HCT116 (cell line): ENCODE measurements at regions not wholly inside any gene's neighbourhood (a gene's known extent, or its start where the extent isn't known, plus 50 kb on each side); places are given as distances from the start of the nearest gene placed in this dataset.

Experiments used
- ATAC-seq: fragments of 200-7000 bp; cut with Tn5 transposase; 2 replicates; pipeline ENCODE4 v1.9.1; 2020; ENCODE audit warnings: mild to moderate bottlenecking, moderate library complexity
- BruUV-seq: library from RNA; stranded (reverse); fragments of 400-500 nt; replicated peaks from 2 replicates; lab custom pipeline; 2021; lab: Mats Ljungman, UMichigan
- CTCF ChIA-PET: fragments of 300-600 bp; sonication (Branson Sonifier 250); formaldehyde crosslinking; loops from one replicate; lab custom pipeline; 2021; ENCODE audit warnings: antibody characterized with exemption; lab: Charles Lee
- POLR2A ChIA-PET: fragments of 300-600, 350-600 bp; sonication (Branson Sonifier 250); formaldehyde crosslinking; loops from one replicate; lab custom pipeline; 2021; ENCODE audit warnings: antibody characterized with exemption; lab: Charles Lee
- RAD21 ChIA-PET, 2 experiments: fragments of 300-600 bp; sonication (Branson Sonifier 250); formaldehyde crosslinking; loops; one replicate each; lab custom pipeline; 2023; ENCODE audit warnings: low total read pairs in 2 of 2; ENCODE audit not compliant: uncharacterized antibody in 2 of 2, unreplicated experiment in 2 of 2, low non-redundant PET in 1 of 2; lab: Charles Lee
- DNase-seq: peaks from one replicate; pipeline ENCODE4 v3.0.0-alpha.2; 2010; ENCODE audit warnings: low read depth, low spot score
- H2AFZ ChIP-seq: fragments of 200-600 bp; shearing (Covaris generic), sonication (generic); 2 replicates; pipeline ENCODE4 v1.6.1; 2017; ENCODE audit warnings: low read depth, mixed run types, mixed read lengths, antibody characterized with exemption, low read length; ENCODE audit not compliant: poor library complexity, severe bottlenecking
- H3K27ac ChIP-seq: 2 replicates; pipeline ENCODE4 v1.5.1; 2012; ENCODE audit warnings: low read depth, low read length
- H3K27me3 ChIP-seq: fragments of 200-600 bp; sonication (generic); 2 replicates; pipeline ENCODE4 v1.6.1; 2016; ENCODE audit warnings: mixed run types, low read length, mixed read lengths; ENCODE audit not compliant: insufficient read depth
- H3K36me3 ChIP-seq, 2 experiments: fragments of 200-500 bp in 1 of 2; fragments of 200-600 bp in 1 of 2; sonication (Bioruptor generic) in 1 of 2; sonication (generic) in 1 of 2; 2 replicates each; pipeline versions ENCODE4 v1.5.1 to v1.6.1; 2014 to 2016; ENCODE audit warnings: low read length in 2 of 2, inconsistent platforms in 1 of 2, mixed read lengths in 1 of 2, mixed run types in 1 of 2; ENCODE audit not compliant: insufficient read depth in 2 of 2, control insufficient read depth in 1 of 2
- H3K4me1 ChIP-seq, 2 experiments: fragments of 200-600 bp in 1 of 2; sonication (generic) in 1 of 2; 2 replicates each; pipeline versions ENCODE4 v1.5.1 to v1.6.1; 2012 to 2017; ENCODE audit warnings: low read length in 2 of 2, inconsistent platforms in 1 of 2, mild to moderate bottlenecking in 1 of 2, mixed read lengths in 1 of 2, mixed run types in 1 of 2, moderate library complexity in 1 of 2; ENCODE audit not compliant: insufficient read depth in 2 of 2, control insufficient read depth in 1 of 2
- H3K4me2 ChIP-seq: fragments of 200-600 bp; sonication (generic); 2 replicates; pipeline ENCODE4 v1.6.1; 2017; ENCODE audit warnings: mixed run types, low read length, mixed read lengths
- H3K4me3 ChIP-seq, 2 experiments: fragments of 200-600 bp in 1 of 2; sonication (generic) in 1 of 2; replicated peaks in 1 of 2; 2 replicates each; pipeline ENCODE4 v1.5.1; 2011 to 2016; ENCODE audit warnings: low read length in 2 of 2, control low read depth in 1 of 2, low read depth in 1 of 2, mild to moderate bottlenecking in 1 of 2, mixed read lengths in 1 of 2, mixed run types in 1 of 2
- H3K79me2 ChIP-seq: fragments of 200-600 bp; sonication (generic); 2 replicates; pipeline ENCODE4 v1.6.1; 2017; ENCODE audit warnings: mild to moderate bottlenecking, mixed run types, low read length, moderate library complexity, mixed read lengths; ENCODE audit not compliant: insufficient read depth
- H3K9ac ChIP-seq: fragments of 200-600 bp; sonication (generic); 2 replicates; pipeline ENCODE4 v1.6.1; 2016; ENCODE audit warnings: low read length, mixed read lengths
- H3K9me2 ChIP-seq: fragments of 200-600 bp; sonication (generic), shearing (Covaris generic); 2 replicates; pipeline ENCODE4 v1.6.1; 2017; ENCODE audit warnings: mixed run types, mild to moderate bottlenecking, moderate library complexity; ENCODE audit not compliant: insufficient read depth
- H3K9me3 ChIP-seq, 2 experiments: fragments of 200-500 bp in 1 of 2; fragments of 200-600 bp in 1 of 2; sonication (Bioruptor generic) in 1 of 2; sonication (generic) in 1 of 2; 2 replicates each; pipeline ENCODE4 v1.6.1; 2014 to 2017; ENCODE audit warnings: low read length in 2 of 2, mixed read lengths in 2 of 2, inconsistent platforms in 1 of 2, low read depth in 1 of 2, mild to moderate bottlenecking in 1 of 2, mixed run types in 1 of 2, moderate library complexity in 1 of 2; ENCODE audit not compliant: control insufficient read depth in 1 of 2, insufficient read depth in 1 of 2
- H4K20me1 ChIP-seq: fragments of 200-600 bp; sonication (generic), shearing (Covaris generic); 2 replicates; pipeline ENCODE4 v1.6.1; 2017; ENCODE audit warnings: mixed run types, mild to moderate bottlenecking, moderate library complexity; ENCODE audit not compliant: insufficient read depth
- CEBPB ChIP-seq: IDR thresholded peaks from 2 replicates; pipeline ENCODE4 v1.6.1; 2012; ENCODE audit warnings: low read depth
- EGR1 ChIP-seq: IDR thresholded peaks from 2 replicates; pipeline ENCODE4 v1.6.1; 2012; ENCODE audit warnings: low read depth
- EZH2 ChIP-seq: fragments of 200-600 bp; sonication (generic); IDR thresholded peaks from 2 replicates; pipeline ENCODE4 v1.6.1; 2017; ENCODE audit warnings: antibody characterized with exemption, mixed run types
- EZH2phosphoT487 ChIP-seq: fragments of 200-600 bp; IDR thresholded peaks from 2 replicates; pipeline ENCODE4 v1.6.1; 2018; ENCODE audit warnings: antibody characterized with exemption, borderline replicate concordance
- FOSL1 ChIP-seq: IDR thresholded peaks from 2 replicates; pipeline ENCODE4 v1.6.1; 2012; ENCODE audit warnings: low read depth
- JUND ChIP-seq: IDR thresholded peaks from 2 replicates; pipeline ENCODE4 v1.6.1; 2012
- POLR2A ChIP-seq: IDR thresholded peaks from 2 replicates; pipeline ENCODE4 v1.7.0; 2011; ENCODE audit warnings: borderline replicate concordance; ENCODE audit not compliant: insufficient read depth, insufficient read length; ENCODE audit errors: extremely low read depth
- SP1 ChIP-seq: IDR thresholded peaks from 2 replicates; pipeline ENCODE4 v1.6.1; 2012; ENCODE audit warnings: low read depth
- SRF ChIP-seq: IDR thresholded peaks from 2 replicates; pipeline ENCODE4 v1.6.1; 2012; ENCODE audit warnings: low read depth
- TCF7L2 ChIP-seq: IDR thresholded peaks from 2 replicates; pipeline ENCODE4 v1.7.0; 2011; ENCODE audit warnings: borderline replicate concordance, inconsistent platforms; ENCODE audit not compliant: insufficient read depth, insufficient read length; ENCODE audit errors: extremely low read depth
- ZFX ChIP-seq: fragments of 450-650 bp; IDR thresholded peaks from 2 replicates; pipeline ENCODE4 v1.6.1; 2017
- intact Hi-C: fragments of 100-400 bp; cut with micrococcal nuclease; formaldehyde crosslinking; loops from 2 replicates; pipeline ENCODE4 v1.10.0; 2022
- TF ChIP-seq, protein P1 (sequence below): IDR thresholded peaks from 2 replicates; pipeline ENCODE4 v1.6.1; 2011; ENCODE audit warnings: mild to moderate bottlenecking, low read length, moderate library complexity; ENCODE audit not compliant: insufficient replicate concordance; ENCODE audit errors: extremely low read depth

DNA sequence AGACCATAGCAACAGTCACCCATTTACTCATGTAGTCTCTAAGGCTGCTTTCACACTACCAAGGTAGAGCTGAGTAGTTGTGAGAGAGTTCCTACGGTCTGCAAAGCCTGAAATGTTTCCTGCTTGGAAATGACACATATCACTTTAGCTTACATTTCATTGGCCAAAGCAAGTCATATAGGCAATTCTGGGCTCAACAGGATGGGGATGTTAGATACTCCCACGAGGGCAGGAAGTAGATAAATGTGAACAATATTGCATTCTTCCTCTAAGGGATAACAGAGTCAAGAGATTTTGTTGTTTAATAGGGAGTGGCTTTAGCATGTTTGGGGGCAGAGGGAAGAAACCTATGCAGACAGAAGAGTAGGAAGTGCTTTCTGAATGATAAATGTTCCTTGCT lies 355.6 kb upstream of the THRB start (continued):
- TF ChIP-seq EGR1: no peak
- no peak for TF ChIP-seq JUND
- TF ChIP-seq SP1: no peak
- TF ChIP-seq CEBPB: no peak
- no peak for TF ChIP-seq EZH2
- TF ChIP-seq TCF7L2: no peak
- TF ChIP-seq SRF: no peak

DNA sequence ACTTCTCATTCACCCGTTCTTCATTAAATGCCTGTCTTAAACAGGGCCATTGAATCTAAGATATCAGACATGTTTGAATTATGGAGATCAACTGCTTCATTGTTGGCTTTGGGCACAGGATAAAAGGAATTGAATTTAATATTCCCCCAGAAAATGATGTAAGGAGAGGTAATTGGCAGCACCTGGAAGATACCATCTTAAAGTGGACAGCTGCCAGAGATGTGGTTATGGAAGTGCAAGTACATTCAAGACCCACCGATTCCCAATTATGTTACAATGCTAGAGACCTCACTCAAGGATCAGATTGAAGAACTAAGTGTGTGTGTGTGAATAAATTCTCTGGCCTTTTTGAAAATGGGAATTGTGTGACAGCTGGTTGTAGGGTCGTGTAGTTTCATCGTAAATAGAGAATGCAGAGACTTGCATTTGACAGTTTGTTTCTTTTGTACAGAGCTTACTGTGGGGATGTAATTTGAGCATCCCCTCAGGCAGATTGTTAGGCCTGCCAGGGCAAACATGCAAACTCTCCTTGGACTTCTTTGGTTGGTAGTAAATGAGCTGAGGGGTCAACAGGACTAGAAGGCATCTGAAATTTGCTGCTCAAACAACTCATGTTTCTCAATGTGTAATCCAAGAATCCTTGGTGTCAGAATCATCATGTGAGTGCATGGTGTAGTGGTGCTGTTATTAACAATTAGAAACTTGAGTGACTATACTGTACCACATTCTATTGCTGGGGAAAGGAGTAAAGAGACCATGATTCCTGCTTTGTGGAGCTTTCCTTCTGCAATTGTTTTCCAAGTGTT lies 359.2 kb upstream of the THRB start:
- TF ChIP-seq POLR2A (no peak), FOSL1 (no peak), TCF7L2 (no peak), ZFX (no peak), EZH2phosphoT487 (no peak)
- TF ChIP-seq, protein P1, sequence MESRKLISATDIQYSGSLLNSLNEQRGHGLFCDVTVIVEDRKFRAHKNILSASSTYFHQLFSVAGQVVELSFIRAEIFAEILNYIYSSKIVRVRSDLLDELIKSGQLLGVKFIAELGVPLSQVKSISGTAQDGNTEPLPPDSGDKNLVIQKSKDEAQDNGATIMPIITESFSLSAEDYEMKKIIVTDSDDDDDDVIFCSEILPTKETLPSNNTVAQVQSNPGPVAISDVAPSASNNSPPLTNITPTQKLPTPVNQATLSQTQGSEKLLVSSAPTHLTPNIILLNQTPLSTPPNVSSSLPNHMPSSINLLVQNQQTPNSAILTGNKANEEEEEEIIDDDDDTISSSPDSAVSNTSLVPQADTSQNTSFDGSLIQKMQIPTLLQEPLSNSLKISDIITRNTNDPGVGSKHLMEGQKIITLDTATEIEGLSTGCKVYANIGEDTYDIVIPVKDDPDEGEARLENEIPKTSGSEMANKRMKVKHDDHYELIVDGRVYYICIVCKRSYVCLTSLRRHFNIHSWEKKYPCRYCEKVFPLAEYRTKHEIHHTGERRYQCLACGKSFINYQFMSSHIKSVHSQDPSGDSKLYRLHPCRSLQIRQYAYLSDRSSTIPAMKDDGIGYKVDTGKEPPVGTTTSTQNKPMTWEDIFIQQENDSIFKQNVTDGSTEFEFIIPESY: no peak
- TF ChIP-seq, all 23 proteins: peak for 0
- CTCF ChIA-PET: no interaction called here
- Histone ChIP-seq H3K36me3 (no peaks in the 10 kb centered on the region), H3K79me2 (no peaks in the 10 kb centered on the region), H3K27me3 (peaks cover 10% of the 10 kb centered on the region), H3K4me2 (no peak overlapping the region), H3K4me1 (no peaks in the 10 kb centered on the region), H3K9me2 (no peaks in the 10 kb centered on the region), H3K9ac (no peak overlapping the region), H4K20me1 (no peaks in the 10 kb centered on the region), H3K9me3 (no peaks in the 10 kb centered on the region), H3K4me3 (no peak overlapping the region), H2AFZ (no peak overlapping the region), H3K27ac (no peak overlapping the region)
- ATAC-seq (no peak), DNase-seq (no peak)
- no TSS peak for BruUV-seq
- RAD21 ChIA-PET: no interaction called here
- intact Hi-C loops: no loop called here
- POLR2A ChIA-PET: no interaction called here
